ENCODE measurements at regions not wholly inside any gene's neighbourhood (a gene's known extent, or its start where the extent isn't known, plus 50 kb on each side); places are given as distances from the start of the nearest gene placed in this dataset.

- no peak for DNase-seq (ENCODE audit: low spot score)
Observed at GRCh38 chr12:77629141-77629540, 201.6 kb upstream of the NAV3 start.

DNA sequence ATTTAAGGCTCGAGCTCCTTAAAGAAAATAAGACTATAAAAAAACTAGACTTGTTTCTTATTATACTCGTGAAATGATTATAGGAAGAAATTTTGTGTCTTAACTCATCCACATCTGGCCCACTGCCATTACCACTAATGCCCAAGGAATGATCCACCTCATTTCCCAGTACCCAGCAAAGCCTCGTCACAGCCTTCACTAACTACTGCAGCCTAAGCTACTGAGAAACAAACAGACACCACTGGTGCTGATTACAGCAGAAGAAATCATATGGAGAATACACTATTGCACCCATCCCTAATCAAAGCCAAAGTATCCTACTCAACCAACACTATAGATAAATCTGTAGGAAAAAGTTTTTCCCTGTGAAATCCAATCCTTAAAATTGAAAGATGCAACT, 205.3 kb upstream of the NAV3 start:
- DNase-seq (ENCODE audit: low spot score): peak; percentile 89

- no peak for DNase-seq (ENCODE audit: low spot score)
Observed at GRCh38 chr12:77619425-77619824, 211.3 kb upstream of the NAV3 start.

DNA sequence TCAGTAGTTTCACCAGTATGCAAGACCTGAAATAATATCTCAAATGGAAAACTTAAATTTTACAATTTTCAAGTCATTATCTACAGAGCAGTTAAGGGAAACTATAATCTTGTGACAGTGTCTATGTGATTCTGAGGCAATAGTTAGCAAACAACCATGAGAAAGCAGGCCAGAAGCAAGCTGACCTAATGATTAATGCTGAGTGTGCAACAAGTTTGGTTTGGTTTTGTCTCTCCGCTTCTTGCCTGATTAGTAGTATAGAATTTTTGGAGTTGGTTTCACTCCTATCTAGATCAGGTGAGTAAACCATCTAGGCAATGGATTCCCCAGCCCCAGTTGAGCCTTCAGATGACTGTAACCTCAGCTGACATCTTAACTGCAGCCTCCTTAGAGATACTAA, 212.9 kb upstream of the NAV3 start:
- no peak for DNase-seq (ENCODE audit: low spot score)

DNA sequence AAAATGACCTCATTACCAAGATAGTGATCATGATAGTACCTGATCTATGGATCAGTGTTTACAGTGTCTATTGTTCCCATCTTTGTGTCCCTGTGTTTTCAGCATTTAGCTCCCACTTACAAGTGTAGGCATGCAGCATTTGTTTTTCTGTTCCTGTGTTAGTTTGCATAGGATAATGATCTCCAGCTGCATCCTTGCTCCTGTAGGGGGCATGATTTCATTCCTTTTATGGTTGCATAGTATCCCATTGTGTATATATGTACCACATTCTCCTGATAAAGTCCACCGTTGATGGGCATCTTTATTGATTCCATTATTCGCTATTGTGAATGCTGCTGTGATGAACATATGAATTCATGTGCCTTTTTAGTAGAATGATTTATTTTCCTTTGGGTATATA, 215.4 kb upstream of the NAV3 start:
- DNase-seq (ENCODE audit: low spot score): no peak

DNA sequence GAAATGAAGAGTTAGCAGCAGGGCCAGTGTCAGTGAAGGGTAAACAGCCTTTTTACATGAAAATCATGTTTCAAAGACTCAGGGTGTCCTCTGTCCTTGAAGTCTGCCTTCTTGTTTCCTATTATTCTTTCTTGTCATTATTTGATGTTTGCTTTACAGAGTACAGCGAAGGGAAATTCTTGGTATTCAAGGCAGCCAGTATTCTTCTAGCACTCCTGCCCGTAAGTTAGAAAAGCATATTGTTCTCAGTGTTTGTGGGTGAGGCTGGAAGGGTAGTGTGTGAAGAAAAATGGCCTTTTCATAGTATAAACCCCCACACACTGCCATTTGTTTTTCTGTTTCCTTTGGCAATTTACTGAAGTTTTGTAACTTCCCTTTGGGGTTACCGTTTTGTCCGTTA, 217.3 kb upstream of the NAV3 start:
- DNase-seq (ENCODE audit: low spot score): no peak

GRCh38 chr12:77610446-77610845, 220.2 kb upstream of the NAV3 start:
- DNase-seq (ENCODE audit: low spot score): no peak

GRCh38 chr12:77609016-77609415, 221.7 kb upstream of the NAV3 start:
- no peak for DNase-seq (ENCODE audit: low spot score)

DNA sequence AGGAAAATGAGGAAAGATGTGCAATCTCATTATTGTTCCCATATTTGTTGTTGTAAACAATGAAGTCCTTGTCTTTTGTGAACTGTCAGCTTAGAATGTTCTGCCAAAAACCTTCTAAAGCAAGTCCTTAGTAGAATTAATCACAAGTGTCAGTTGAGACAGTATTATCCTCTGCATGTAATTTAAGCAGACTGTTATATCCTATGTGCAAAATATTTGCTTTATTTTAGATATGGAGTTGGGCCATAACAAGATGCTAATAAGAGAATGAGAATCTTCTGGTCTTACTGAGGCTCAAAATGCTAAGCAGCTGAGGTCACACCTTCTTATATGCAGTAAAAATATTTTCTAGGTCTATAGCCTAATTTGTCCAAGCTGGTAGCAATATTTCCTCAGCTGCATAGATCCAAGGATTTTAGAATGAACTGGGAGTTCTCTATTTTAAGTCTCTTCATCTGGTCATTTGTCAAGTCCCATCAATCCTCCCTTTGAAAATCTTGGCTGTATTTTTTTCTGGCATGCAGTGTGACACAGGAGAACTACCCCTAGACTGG, 222.3 kb upstream of the NAV3 start:
- DNase-seq (ENCODE audit: low spot score): no peak

DNA sequence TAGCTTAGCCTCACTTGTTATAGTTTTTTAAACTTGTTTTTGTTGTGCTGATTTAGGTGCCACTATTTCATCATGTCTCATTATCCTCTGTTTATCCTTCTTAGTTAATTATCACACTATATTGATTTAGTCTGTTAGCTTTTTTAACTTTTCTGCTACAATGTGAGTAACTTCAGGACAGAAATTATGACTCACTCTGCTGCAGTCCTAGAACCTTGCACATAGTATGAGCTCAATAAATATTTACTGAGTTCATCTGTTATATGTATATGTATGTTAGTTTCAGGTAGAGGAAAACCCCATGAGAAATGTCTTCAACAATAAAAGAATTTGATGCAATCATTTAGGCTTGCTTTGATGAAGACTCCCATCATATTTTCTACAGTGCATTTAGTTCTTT, 224.3 kb upstream of the NAV3 start:
- DNase-seq (ENCODE audit: low spot score): no peak

- no peak for DNase-seq (ENCODE audit: low spot score)
Observed at GRCh38 chr12:77603946-77604345, 226.7 kb upstream of the NAV3 start.

DNA sequence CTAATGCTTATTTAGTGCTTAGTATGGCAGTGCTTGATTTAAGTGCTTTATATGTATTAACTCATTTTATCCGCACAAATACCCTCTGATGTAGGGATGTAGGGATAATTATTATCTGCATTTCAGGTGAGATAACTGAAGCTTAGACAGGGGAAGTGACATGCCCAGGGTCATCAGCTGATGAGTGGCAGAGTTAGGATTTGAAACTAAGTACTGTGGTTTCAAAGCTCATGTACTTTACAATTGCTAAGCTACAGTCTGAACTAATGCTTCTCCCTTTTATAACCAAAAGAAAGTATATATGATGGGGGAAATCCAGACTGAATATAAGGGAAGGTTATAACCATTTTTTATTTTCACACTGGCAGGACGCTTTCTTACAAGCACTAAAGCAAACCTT, 229.6 kb upstream of the NAV3 start:
- DNase-seq (ENCODE audit: low spot score): no peak

GRCh38 chr12:77600468-77600843, 230.2 kb upstream of the NAV3 start:
- no peak for DNase-seq (ENCODE audit: low spot score)

GRCh38 chr12:77599782-77600467, 230.8 kb upstream of the NAV3 start:
- DNase-seq (ENCODE audit: low spot score): no peak

DNA sequence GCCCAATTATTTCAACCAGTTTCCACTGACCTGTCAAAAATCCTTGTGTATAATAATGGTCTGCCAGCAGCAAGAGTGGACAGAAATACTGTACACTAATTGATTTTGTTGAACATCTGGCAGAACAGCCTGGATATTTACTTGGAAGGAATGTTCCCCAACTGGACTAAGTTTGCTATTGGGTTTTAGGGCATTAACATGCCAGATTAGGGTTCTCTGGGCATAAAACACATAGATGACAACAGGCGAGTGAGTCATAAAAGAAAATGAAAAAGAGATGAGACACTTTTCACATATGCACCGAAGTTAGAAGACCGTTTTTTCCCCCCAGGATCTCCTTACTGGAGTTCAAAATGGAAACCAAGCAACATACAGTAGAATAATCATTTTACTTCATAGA, 236.3 kb upstream of the NAV3 start:
- DNase-seq (ENCODE audit: low spot score): peak; percentile 55

DNA sequence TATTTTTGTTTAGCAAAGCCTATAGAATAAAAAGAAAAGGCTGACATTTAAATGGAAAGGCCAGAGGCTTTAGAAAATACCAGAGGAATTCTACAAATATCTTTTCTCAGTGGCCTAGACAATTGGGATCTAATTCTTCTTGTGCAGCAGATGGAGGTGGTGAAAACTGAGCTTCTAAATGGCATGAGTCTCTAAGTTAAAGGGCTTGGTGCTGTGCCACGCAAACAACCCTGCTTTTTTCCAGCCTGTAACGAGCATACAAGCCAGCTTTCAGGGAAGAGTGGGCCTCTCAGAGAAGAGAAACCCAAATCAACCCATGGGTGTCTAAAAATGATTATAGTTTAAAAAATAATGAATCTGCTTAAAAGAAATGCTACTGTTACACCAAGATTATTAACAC, 237.9 kb upstream of the NAV3 start:
- DNase-seq (ENCODE audit: low spot score): no peak

- DNase-seq (ENCODE audit: low spot score): no peak
Observed at GRCh38 chr12:77591959-77592743, 238.5 kb upstream of the NAV3 start.

- DNase-seq (ENCODE audit: low spot score): no peak
Observed at GRCh38 chr12:77590306-77590705, 240.4 kb upstream of the NAV3 start.

GRCh38 chr12:77584860-77585259, 245.8 kb upstream of the NAV3 start:
- DNase-seq (ENCODE audit: low spot score): no peak

DNA sequence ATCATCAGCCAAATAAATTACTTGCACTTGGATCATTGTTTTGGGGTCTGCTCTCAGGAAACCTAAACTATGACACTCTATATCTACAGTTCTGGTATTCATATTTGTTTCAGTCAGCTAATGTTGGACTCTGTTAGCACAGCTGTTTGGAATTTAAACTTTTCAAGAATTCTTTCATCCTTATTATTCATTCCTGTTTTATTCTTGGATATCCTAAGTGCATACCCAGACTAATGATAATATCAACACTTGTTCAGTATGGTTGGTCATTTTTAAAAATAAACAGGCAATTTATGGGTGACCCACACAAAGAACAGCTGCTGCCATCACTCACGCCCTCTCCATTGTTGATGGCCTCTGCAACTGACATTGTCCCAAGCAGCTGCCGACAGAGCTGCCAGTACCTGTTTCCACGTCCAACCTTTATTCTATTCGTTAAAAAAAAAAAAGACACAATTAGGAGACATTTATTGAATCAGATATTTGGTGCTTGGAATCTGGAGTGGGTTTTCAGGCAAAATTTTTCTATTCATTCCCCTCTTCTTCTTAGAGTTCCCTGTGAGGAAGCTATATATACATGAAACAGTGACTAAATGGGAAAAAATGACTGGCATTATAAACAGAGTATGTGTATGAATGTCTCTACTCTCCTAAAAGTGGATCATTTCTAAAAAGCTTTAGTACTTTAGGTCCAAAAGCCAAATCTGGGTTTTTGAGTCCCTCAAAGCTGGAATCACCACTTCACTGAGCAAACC, 252.1 kb upstream of the NAV3 start:
- DNase-seq (ENCODE audit: low spot score): peak; percentile 35

GRCh38 chr12:77577791-77578190, 252.9 kb upstream of the NAV3 start:
- peak; percentile 61 for DNase-seq (ENCODE audit: low spot score)

DNA sequence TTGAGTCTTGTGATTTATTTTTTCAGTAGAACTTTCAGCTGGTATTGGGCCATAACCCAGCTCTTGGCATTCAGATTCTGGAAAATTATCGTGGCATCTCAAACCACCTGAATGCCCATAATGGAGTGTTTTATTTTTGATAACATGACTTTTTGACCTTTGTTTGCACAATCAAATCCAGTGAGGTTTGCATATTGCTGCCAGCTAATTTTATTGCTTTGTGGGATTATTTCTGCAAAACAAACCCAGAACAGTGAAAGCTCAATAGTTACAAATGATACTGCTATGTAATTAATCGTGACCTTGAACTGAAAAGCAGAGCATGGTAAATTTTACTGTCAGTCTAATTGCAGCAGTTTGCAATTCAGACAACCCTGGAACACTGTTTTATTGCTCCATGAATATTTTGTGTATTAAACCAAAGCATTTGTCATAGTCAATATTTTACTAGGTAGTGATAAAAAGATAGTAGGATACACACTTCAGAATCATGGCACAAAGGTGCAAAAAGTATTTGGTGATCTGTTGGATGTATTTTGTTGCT, 255.2 kb upstream of the NAV3 start:
- no peak for DNase-seq (ENCODE audit: low spot score)

- DNase-seq (ENCODE audit: low spot score): no peak
Observed at GRCh38 chr12:77572371-77572770, 258.3 kb upstream of the NAV3 start.
